ENCODE measurements at regions not wholly inside any gene's neighbourhood (a gene's known extent, or its start where the extent isn't known, plus 50 kb on each side); places are given as distances from the start of the nearest gene placed in this dataset.

GRCh38 chr4:135240796-135241195 lies 1039.2 kb upstream of the PABPC4L start:
- ChIA-PET CTCF (no interaction called here), POLR2A (no interaction called here)
- Mint-ChIP-seq H3K9me3 (ENCODE audit: insufficient read depth) (no peaks in the 10 kb centered on the region), H3K4me3 (no peak overlapping the region), H3K27me3 (ENCODE audit: low read depth) (no peaks in the 10 kb centered on the region), H3K4me1 (ENCODE audit: low read depth) (no peaks in the 10 kb centered on the region), H3K27ac (no peak overlapping the region), H3K36me3 (ENCODE audit: low read depth) (no peaks in the 10 kb centered on the region)
- DNase-seq: no peak
- no peak for ATAC-seq

GRCh38 chr4:135239964-135240363 lies 1038.4 kb upstream of the PABPC4L start:
- ChIA-PET CTCF (no interaction called here), POLR2A (no interaction called here)
- Mint-ChIP-seq H3K9me3 (ENCODE audit: insufficient read depth) (no peaks in the 10 kb centered on the region), H3K4me1 (ENCODE audit: low read depth) (no peaks in the 10 kb centered on the region), H3K4me3 (no peak overlapping the region), H3K36me3 (ENCODE audit: low read depth) (no peaks in the 10 kb centered on the region), H3K27ac (no peak overlapping the region), H3K27me3 (ENCODE audit: low read depth) (no peaks in the 10 kb centered on the region)
- no peak for ATAC-seq
- DNase-seq: no peak

GRCh38 chr4:135238940-135239339 lies 1037.4 kb upstream of the PABPC4L start:
- Mint-ChIP-seq H3K36me3 (ENCODE audit: low read depth) (no peaks in the 10 kb centered on the region), H3K4me3 (no peak overlapping the region), H3K4me1 (ENCODE audit: low read depth) (no peaks in the 10 kb centered on the region), H3K27ac (no peak overlapping the region), H3K9me3 (ENCODE audit: insufficient read depth) (no peaks in the 10 kb centered on the region), H3K27me3 (ENCODE audit: low read depth) (no peaks in the 10 kb centered on the region)
- ChIA-PET POLR2A (no interaction called here), CTCF (no interaction called here)
- DNase-seq: no peak
- no peak for ATAC-seq

- DNase-seq (no peak), ATAC-seq (no peak)
- no peaks in the 10 kb centered on the region for H3K36me3 Mint-ChIP-seq (ENCODE audit: low read depth)
- H3K27ac Mint-ChIP-seq: no peak overlapping the region
- ChIA-PET CTCF (no interaction called here), POLR2A (no interaction called here)
- H3K4me3 Mint-ChIP-seq: no peak overlapping the region
- no peaks in the 10 kb centered on the region for H3K4me1 Mint-ChIP-seq (ENCODE audit: low read depth)
- no peaks in the 10 kb centered on the region for H3K27me3 Mint-ChIP-seq (ENCODE audit: low read depth)
- no peaks in the 10 kb centered on the region for H3K9me3 Mint-ChIP-seq (ENCODE audit: insufficient read depth)
Measured at GRCh38 chr4:135236048-135236447, 1034.5 kb upstream of the PABPC4L start.

- POLR2A ChIA-PET: no interaction called here
Measured at GRCh38 chr4:135227842-135228241, 1026.3 kb upstream of the PABPC4L start.

GRCh38 chr4:135225551-135225950 lies 1024.0 kb upstream of the PABPC4L start:
- no peak overlapping the region for H3K27ac Mint-ChIP-seq
- ChIA-PET POLR2A (no interaction called here), CTCF (no interaction called here)
- no peak for DNase-seq
- ATAC-seq: no peak
- no peaks in the 10 kb centered on the region for H3K4me1 Mint-ChIP-seq (ENCODE audit: low read depth)
- H3K4me3 Mint-ChIP-seq: no peak overlapping the region
- H3K36me3 Mint-ChIP-seq (ENCODE audit: low read depth): no peaks in the 10 kb centered on the region
- H3K27me3 Mint-ChIP-seq (ENCODE audit: low read depth): no peaks in the 10 kb centered on the region
- peaks cover 3% of the 10 kb centered on the region for H3K9me3 Mint-ChIP-seq (ENCODE audit: insufficient read depth)

More at GRCh38 chr4:135227842-135228241, 1026.3 kb upstream of the PABPC4L start:
- ATAC-seq (no peak), DNase-seq (no peak)
- Mint-ChIP-seq H3K9me3 (ENCODE audit: insufficient read depth) (peaks cover 3% of the 10 kb centered on the region), H3K27me3 (ENCODE audit: low read depth) (no peaks in the 10 kb centered on the region), H3K27ac (no peak overlapping the region), H3K4me1 (ENCODE audit: low read depth) (no peaks in the 10 kb centered on the region), H3K4me3 (no peak overlapping the region), H3K36me3 (ENCODE audit: low read depth) (no peaks in the 10 kb centered on the region)
- CTCF ChIA-PET: no interaction called here

- ChIA-PET CTCF (no interaction called here), POLR2A (no interaction called here)
- H3K4me1 Mint-ChIP-seq (ENCODE audit: low read depth): no peaks in the 10 kb centered on the region
- H3K27ac Mint-ChIP-seq: no peak overlapping the region
- H3K27me3 Mint-ChIP-seq (ENCODE audit: low read depth): no peaks in the 10 kb centered on the region
- H3K4me3 Mint-ChIP-seq: no peak overlapping the region
- H3K36me3 Mint-ChIP-seq (ENCODE audit: low read depth): no peaks in the 10 kb centered on the region
- ATAC-seq (no peak), DNase-seq (no peak)
- peaks cover 5% of the 10 kb centered on the region for H3K9me3 Mint-ChIP-seq (ENCODE audit: insufficient read depth)
Measured at GRCh38 chr4:135210341-135210740, 1008.8 kb upstream of the PABPC4L start.

DNA sequence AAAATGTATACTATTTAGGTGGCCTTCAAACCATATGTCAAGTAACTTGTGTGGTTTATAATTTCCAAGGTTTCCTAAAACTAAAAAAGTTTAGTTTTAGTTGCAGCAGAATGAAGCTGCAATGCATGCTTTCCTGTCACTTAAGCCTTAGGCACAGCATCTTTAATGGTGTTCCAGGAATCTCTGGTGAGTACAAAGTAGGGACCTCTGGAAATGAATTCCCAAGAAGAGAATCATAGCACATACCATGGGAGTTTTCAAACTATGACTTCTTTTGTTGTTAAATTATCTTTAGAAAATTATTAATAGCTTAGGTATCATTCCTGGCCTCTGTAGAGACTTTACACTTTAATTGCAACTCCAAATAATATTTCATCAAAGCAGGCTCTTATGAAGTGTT lies 1005.9 kb upstream of the PABPC4L start:
- Mint-ChIP-seq H3K4me3 (no peak overlapping the region), H3K27ac (no peak overlapping the region), H3K4me1 (ENCODE audit: low read depth) (no peaks in the 10 kb centered on the region), H3K27me3 (ENCODE audit: low read depth) (no peaks in the 10 kb centered on the region), H3K36me3 (ENCODE audit: low read depth) (no peaks in the 10 kb centered on the region), H3K9me3 (ENCODE audit: insufficient read depth) (peaks cover 5% of the 10 kb centered on the region)
- POLR2A ChIA-PET: no interaction called here
- DNase-seq: no peak
- no peak for ATAC-seq
- CTCF ChIA-PET: no interaction called here

- ATAC-seq (no peak), DNase-seq (no peak)
- Mint-ChIP-seq H3K4me1 (ENCODE audit: low read depth) (no peaks in the 10 kb centered on the region), H3K4me3 (no peak overlapping the region), H3K27me3 (ENCODE audit: low read depth) (no peaks in the 10 kb centered on the region), H3K36me3 (ENCODE audit: low read depth) (no peaks in the 10 kb centered on the region), H3K27ac (no peak overlapping the region), H3K9me3 (ENCODE audit: insufficient read depth) (peaks cover 5% of the 10 kb centered on the region)
- POLR2A ChIA-PET: no interaction called here
- CTCF ChIA-PET: no interaction called here
Measured at GRCh38 chr4:135204311-135204710, 1002.7 kb upstream of the PABPC4L start.

- H3K27ac Mint-ChIP-seq: no peak overlapping the region
- no peak overlapping the region for H3K4me3 Mint-ChIP-seq
- H3K27me3 Mint-ChIP-seq (ENCODE audit: low read depth): no peaks in the 10 kb centered on the region
- no peak for ATAC-seq
- no peak for DNase-seq
- H3K9me3 Mint-ChIP-seq (ENCODE audit: insufficient read depth): no peaks in the 10 kb centered on the region
- H3K4me1 Mint-ChIP-seq (ENCODE audit: low read depth): no peaks in the 10 kb centered on the region
- H3K36me3 Mint-ChIP-seq (ENCODE audit: low read depth): no peaks in the 10 kb centered on the region
- CTCF ChIA-PET: no interaction called here
- POLR2A ChIA-PET: no interaction called here
Measured at GRCh38 chr4:135201081-135201480, 999.5 kb upstream of the PABPC4L start.

DNA sequence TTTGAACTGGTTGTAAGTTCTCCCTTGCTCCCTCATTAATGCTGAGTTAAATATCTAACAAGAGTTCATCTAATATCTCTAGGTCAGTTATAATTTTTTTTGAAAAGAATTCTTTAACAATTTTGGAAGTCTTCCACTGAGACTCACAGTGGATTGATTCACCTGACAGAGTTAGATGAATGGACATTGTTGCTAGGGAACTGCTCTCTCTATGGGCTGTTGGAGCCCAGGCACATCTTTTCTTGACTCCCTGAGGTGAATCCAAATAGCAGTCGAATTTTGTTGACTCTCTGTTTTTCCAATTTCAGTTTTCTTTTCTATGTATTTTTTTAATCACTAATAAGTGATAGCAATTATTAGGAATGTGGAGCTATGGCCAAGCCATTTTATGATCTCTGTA lies 996.1 kb upstream of the PABPC4L start:
- Mint-ChIP-seq H3K27me3 (ENCODE audit: low read depth) (no peaks in the 10 kb centered on the region), H3K4me3 (no peak overlapping the region), H3K4me1 (ENCODE audit: low read depth) (no peaks in the 10 kb centered on the region), H3K27ac (no peak overlapping the region), H3K9me3 (ENCODE audit: insufficient read depth) (no peaks in the 10 kb centered on the region), H3K36me3 (ENCODE audit: low read depth) (no peaks in the 10 kb centered on the region)
- ATAC-seq (no peak), DNase-seq (no peak)
- ChIA-PET POLR2A (no interaction called here), CTCF (no interaction called here)

DNA sequence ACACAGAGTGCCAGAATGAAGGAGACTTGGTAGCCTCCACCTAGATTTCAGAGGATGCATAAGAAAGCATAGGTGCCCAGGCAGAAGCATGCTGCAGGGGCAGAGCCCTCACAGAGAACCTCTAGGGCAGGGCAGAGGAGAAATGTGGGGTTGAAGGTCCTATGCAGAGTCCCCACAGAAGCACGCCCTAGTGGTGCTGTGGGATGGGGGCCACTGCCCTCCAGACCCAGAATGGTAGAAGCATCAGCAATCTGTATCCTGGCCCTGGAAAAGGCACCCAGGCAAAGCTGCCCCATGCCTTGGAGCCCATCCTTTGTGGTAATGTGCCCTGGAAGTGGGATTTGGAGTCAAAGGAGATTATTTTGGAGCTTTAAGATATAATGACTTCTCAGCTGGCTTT lies 992.9 kb upstream of the PABPC4L start:
- H3K4me1 Mint-ChIP-seq (ENCODE audit: low read depth): no peaks in the 10 kb centered on the region
- no peak for DNase-seq
- H3K36me3 Mint-ChIP-seq (ENCODE audit: low read depth): no peaks in the 10 kb centered on the region
- H3K27me3 Mint-ChIP-seq (ENCODE audit: low read depth): no peaks in the 10 kb centered on the region
- no peak for ATAC-seq
- H3K9me3 Mint-ChIP-seq (ENCODE audit: insufficient read depth): no peaks in the 10 kb centered on the region
- H3K4me3 Mint-ChIP-seq: no peak overlapping the region
- ChIA-PET POLR2A (no interaction called here), CTCF (no interaction called here)
- no peak overlapping the region for H3K27ac Mint-ChIP-seq

DNA sequence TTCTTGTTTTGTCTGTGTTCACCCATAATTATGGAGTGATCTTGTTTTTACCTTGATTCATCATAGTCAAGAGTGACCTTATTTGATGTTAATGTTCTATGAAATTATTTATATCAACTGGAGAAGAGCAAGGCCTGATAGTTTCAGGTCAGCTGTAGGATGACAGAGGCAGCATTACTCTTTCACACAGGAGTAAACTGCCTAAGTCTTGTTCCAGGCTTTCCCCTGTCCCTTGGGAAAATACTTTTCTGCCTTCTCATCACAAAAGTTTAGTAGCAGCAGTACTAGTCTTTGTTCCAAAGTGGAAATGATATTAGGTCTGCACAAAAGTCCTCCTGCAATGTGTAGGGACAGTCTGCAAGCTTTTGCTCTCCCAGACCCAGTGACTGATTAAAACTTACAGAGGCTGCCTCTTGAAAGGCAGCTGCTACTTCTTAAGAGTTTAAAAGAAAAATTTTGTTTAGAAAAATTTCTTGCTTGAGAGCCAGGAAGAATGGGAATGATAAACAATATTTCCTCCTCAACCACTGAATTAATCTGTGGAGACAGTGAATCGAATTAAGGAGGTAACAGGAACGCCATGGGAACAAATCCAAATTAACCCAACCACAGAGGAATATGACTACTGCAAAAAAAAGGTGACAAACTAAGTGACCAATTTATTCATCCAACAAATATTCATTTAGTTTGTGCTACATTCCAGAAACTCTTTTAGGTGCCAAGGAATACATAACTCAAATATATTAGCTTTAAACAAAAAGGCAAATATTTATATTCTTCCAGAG lies 991.4 kb upstream of the PABPC4L start:
- no peak for ATAC-seq

More for the DNA sequence above, 991.4 kb upstream of the PABPC4L start:
- H3K4me1 Mint-ChIP-seq (ENCODE audit: low read depth): no peaks in the 10 kb centered on the region
- no peak overlapping the region for H3K27ac Mint-ChIP-seq
- H3K36me3 Mint-ChIP-seq (ENCODE audit: low read depth): no peaks in the 10 kb centered on the region
- H3K27me3 Mint-ChIP-seq (ENCODE audit: low read depth): no peaks in the 10 kb centered on the region
- no peak overlapping the region for H3K4me3 Mint-ChIP-seq
- CTCF ChIA-PET: no interaction called here
- POLR2A ChIA-PET: no interaction called here
- H3K9me3 Mint-ChIP-seq (ENCODE audit: insufficient read depth): no peaks in the 10 kb centered on the region
- DNase-seq: no peak
